ENCODE measurements at regions not wholly inside any gene's neighbourhood (a gene's known extent, or its start where the extent isn't known, plus 50 kb on each side); places are given as distances from the start of the nearest gene placed in this dataset.

DNA sequence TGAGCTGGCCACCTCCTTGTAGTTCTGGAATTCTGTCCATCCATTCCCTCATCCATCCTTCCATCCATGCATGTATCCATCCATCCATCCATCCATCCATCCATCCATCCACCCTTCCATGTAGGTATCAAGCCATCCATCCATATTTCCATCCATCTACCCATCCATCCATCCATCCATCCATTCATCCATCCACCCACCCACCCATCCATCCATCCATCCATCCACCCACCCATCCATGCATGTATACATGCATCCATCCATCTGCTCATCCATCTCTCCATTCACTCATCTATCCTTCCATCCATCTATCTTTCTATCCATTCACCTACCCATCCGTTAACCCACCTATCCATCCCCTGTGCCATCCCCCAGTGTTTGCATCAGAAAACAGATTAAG, 153.6 kb upstream of the STX18 start:
- ATAC-seq = no peak
- no peak for DNase-seq (ENCODE audit: low spot score)

DNA sequence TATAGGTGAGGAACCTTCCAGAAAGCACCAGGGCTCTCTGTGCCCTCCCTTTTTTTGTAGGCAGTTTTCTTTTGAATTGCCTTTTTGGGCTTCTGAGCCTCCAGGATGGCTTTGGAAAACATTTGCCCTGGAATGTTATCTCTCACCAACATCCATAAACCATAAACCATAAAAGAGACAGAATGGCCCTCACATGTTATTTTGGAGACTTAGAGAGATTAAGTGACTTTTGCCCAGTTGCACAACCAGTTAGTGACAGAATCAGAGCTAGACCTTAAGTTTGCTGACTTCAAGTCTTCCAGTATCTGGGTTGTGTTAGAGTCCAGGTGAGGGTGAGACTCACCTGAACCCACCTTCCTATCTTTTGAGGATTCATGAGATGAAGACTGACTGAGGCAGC, 153.0 kb upstream of the STX18 start:
- ATAC-seq = no peak
- no peak for DNase-seq (ENCODE audit: low spot score)

DNA sequence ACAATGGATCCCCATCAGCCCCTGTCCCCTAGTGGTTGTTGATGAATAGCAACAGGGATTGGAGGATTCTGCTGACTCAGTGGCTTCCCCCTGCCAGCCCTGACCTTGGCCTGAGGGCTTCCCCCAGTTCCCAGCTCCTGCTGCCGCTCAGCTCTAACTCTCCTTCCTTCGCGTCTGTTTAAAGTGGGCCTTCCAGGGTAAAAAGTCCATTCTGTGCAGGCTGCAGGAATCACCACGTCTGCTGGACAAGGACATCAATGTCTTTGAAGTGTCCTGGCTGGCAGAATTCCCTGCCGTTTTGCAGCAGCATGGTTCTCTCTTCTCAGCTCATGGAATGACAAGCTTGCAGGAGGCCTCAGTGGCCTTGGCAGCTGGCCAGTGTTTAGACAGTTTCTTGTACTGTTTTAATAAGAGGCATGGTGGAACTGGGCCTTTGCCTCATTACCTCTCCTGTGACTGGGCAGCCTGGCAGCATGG, 152.5 kb upstream of the STX18 start:
- ATAC-seq (peak; percentile 23), DNase-seq (ENCODE audit: low spot score) (no peak)

- ATAC-seq (no peak), DNase-seq (ENCODE audit: low spot score) (no peak)
Observed at GRCh38 chr4:4693755-4694295, 152.0 kb upstream of the STX18 start.

DNA sequence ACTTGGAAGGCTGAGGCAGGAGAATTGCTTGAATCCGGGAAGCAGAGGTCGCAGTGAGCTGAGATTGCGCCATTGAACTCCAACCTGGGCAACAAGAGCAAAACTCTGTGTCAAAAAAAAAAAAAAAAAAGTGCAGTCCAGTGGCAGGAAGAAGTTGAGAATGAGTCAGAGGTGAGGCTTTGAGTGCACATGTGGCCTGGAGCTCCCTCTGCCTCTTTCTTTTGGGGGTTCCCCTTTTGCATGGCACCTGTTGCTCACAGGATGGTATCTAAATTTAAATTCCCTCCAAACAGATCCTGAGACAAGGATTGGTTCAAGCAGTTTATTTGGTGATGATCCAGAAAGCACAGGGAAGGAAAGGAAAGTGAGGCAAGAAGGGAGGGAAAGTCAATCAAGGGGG, 151.4 kb upstream of the STX18 start:
- peak; percentile 30 for ATAC-seq

DNA sequence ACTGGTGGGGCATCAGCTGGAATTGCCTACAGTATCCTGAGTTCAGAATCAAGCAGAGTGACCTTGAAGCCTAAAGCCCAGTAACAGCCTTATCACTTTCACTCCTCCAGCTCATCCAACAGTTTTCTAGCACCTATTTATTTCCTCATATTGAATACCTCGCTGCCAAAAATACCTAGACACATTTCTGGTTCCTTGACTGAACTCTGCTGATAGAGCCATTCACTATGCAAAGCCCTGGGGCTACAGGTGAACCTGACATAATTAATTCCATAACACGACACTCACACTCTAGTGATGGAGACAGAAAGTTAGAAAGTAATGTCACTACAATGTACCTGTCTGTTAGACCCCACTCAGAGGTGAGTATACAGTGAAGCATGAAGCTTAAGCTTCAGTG, 149.0 kb upstream of the STX18 start:
- ATAC-seq = no peak

More for the DNA sequence above, 151.4 kb upstream of the STX18 start:
- DNase-seq (ENCODE audit: low spot score) = no peak

DNA sequence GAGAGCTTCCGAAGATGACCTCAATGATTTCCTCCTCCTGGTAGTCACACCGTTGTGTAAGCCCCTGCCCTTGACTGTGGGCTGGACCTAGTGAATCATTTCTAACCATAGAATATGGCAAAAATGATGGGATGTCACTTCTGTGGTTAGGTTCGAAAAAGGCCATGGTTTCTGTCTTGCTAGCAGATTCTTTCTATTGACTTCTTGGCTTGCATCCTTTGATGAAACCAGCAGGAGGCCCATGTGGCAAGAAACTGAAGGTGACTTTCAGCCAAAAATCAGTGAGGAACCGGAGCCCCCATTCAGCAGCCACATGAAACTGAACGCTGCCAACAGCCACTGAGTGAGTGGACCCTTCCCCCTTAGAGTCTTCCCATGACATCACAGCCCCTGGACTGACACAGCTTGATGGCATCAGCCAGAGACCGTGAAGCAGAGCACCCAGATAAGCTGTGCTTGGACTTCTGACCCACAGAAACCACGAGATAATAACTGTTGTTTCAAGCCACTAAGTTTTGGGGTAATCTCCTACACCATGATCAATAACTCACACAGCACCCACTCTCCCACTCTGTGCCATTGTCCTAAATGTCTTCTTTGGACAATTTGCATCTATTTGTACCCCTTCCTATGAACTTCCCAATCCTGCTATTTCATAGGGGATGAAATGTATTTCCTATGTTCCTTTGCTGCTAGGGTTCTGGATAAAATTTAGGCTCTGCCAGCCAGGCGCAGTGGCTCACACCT, 148.0 kb upstream of the STX18 start:
- no peak for DNase-seq (ENCODE audit: low spot score)

More for the DNA sequence above, 149.0 kb upstream of the STX18 start:
- no peak for DNase-seq (ENCODE audit: low spot score)

DNA sequence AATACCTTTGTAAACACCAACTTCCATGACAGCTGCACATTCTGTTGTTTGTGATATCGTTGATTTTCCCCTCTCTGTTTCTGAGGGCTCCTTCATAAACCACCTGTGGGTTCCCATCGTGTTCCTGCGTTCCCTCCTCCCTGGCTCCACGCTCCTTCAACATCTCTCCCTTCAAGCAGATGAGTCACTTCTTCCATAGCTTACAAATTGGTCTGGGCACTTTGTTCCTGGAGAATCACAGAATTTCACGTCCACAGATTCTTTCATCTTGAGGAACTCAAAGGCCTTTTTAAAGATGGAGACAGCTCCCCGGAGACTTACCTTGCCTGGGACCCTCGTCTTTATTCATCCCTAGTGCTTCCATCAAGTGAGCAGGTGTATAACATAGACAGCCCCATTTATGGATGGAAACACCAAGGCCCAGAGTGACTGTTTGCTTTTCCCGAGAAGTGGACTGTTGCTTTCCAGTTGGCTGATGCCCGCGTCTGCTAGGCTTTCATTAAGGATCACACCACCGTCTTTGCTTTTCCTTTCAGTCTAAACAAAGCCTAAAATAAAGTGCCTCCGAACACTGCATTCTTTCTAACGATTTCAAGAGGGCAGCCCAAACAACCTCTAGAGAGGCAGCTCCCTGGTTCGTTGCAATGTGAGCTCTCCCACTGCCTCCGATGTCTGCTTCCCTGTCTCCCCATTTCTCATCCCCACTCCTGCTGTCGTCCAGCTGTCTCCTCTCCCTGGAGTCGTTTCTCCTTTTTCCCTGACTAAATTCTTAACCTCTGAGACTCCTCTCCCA, 146.3 kb upstream of the STX18 start:
- ATAC-seq (no peak), DNase-seq (ENCODE audit: low spot score) (no peak)

More for the DNA sequence above, 148.0 kb upstream of the STX18 start:
- ATAC-seq = no peak

- DNase-seq (ENCODE audit: low spot score) (no peak), ATAC-seq (no peak)
Observed at GRCh38 chr4:4687100-4687499, 145.3 kb upstream of the STX18 start.

- ATAC-seq (no peak), DNase-seq (ENCODE audit: low spot score) (no peak)
Observed at GRCh38 chr4:4685810-4686795, 144.3 kb upstream of the STX18 start.

- ATAC-seq (peak; percentile 78), DNase-seq (ENCODE audit: low spot score) (no peak)
Observed at GRCh38 chr4:4681653-4682052, 139.8 kb upstream of the STX18 start.

GRCh38 chr4:4680758-4681157, 138.9 kb upstream of the STX18 start:
- DNase-seq (ENCODE audit: low spot score) (no peak), ATAC-seq (peak; percentile 33)

DNA sequence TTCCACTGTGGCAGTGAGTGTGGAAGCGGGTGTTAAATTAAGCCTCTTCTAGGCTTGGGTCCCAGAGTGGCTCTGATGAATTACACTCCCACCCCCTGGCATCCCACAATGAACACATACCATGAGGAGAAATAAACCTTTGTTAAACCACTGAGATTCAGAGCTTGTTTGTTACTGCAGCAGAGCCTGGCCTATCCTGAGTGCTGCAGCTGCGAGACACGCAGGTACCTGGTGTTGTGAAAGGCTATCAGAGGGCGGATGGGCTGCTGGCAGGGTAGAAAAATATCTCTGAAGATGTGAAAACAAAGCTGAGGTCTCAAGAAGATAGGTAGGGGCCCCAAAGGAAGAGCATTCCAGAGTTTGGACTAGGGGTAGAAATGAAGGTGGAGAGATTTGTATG, 138.4 kb upstream of the STX18 start:
- DNase-seq (ENCODE audit: low spot score) = no peak
- ATAC-seq = no peak

DNA sequence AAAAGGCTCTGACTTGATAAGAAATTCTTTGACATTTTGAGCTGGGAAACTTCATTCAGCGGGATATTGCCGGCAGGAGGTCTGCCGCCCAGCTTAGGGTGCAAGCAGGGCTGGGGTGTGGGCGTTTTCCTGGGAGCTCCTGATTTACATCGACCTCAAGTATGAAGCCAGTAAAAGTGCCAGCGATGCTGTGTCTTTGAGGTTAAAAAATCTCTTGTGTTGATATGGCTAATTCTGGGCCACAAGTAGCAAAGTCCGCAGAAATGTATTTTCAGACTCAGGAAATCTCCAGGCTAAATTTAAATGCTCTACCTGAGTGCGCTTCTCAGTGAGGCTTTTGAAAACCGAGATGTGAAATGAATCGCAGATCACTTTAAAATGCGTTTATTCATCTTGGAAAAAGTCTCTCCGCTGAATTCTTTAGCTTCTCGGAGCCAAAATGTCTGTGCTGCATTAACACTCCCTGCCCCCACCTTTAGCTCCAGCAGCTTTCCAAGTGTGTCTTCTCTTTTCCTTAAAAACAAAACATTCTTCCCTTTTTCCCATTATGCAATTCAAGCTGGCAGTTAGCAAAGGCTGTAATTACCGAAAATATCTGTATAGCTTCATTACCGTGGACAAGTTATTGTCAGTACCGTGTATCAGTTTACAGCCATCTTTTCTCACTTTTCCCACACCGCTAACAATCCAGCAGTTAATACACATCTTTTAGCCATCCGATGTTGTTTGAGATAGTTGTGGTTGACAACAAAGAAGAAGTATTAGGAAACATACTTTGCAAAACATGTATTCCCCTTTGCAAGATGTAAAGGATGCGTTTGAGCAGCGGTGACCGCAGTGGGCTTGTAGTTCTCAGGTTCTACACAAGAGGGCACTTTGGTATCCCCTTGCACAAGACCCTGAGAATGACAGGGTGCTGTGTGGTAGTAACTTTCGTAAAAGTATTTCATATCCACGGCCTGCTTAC, 136.0 kb upstream of the STX18 start:
- DNase-seq (ENCODE audit: low spot score) = no peak

DNA sequence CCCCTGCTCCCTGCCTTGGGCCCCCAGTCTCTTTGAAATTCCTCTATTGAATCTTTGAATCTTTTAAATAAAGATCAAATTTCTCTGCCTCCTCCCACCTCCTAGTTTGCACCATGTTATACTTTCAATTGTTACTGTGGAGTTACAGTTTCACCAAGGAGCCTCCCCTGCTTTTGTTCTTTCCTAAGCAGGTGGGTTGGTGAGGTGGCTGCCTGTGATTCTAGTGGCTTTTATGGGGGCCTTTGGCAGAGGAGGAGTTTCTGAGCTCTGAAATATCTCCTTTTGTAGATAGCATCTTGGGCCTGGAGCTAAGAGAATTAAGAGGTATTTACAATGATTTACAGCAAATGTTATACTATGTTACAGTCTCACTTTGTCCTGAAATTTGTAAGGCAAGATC, 133.8 kb upstream of the STX18 start:
- ATAC-seq = no peak
- no peak for DNase-seq (ENCODE audit: low spot score)

More for the DNA sequence above, 136.0 kb upstream of the STX18 start:
- peak; percentile 34 for ATAC-seq

DNA sequence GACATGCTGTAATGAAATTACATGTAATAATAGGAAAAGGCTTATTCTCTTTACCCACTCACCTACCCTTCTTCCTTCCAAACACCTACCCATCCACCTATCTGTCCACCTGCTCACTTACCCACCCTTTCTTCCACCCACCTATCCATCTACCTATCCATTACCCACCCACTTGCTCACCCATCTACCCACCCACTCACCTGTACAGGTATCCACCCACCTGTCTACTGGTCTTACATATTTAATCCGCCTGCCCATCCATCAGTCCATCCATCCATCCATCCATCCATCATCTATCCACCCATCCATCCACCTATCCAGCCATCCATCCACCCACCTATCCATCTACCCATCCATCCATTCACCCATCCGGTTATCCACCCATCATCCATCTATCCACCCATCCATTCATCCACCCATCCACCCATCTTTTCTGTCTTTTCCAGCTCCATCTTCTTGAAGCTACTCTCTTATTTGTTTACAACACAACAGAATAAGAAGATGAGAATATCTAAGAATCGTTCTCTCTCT, 133.3 kb upstream of the STX18 start:
- ATAC-seq (no peak), DNase-seq (ENCODE audit: low spot score) (no peak)

DNA sequence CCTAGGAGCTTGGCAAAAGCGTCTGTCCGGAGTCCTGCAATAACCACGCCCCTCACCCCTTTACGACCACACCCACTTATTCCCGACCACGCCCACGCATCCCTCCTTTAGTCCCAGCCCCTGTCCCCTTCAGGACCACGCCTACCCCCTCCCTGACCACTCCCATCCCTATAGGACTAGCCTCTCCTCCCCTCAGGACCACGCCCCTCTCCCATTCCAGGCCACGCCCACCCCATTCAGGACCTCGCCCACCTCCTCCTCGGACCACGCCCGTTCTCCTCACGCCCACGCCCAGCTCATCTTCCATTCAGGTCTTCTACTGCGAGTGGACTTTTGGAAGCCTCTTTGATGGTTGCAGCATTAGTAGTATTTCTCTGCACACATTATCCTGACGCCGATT, 131.2 kb upstream of the STX18 start:
- DNase-seq (ENCODE audit: low spot score) (peak; percentile 44), ATAC-seq (no peak)

DNA sequence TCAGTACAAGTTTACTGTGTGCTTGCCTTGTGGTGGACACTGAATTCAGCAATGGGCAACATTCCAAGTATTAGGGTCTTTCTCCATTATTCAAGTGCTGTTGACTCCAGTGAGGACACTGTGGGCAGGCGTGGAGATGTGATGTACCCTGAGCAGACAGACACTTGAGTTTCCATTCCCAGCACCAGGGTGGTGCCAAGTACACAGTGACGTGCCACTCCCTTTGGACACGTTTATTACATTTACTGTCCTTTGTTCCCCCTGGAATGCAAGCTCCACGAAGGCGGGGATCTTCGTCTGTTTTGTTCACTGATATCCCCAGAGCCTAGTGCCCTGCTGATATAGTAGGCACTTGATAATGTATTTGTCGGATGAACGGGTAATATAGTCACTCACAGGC, 130.6 kb upstream of the STX18 start:
- no peak for DNase-seq (ENCODE audit: low spot score)
- no peak for ATAC-seq

DNA sequence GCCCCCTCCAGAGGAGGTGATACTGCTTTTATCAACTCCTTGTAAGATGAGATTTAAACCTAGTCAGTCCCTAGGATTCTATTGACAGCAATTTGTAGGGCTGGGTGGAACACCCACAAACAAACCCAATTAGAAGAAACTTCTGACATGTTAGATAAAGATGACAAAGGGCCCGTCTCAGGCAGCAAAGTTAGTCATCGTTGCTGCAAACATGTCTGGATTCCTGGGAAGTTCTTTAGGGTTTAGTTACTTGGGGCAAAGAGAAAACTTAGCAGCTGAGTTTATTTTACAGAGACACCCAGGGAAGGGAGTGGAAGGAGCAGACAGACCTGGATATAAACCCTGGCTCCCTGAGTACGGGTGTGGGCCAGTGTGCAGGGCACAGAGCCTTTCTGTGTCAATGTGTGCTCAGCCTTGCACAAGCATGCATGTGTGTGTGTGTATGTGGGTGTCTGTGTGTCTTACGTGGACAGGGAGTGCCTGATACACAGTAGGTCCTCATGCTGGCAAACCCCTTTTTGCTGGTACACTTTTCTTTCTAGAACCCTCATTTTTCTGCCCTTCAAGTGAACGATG, 130.0 kb upstream of the STX18 start:
- no peak for ATAC-seq
- DNase-seq (ENCODE audit: low spot score) = no peak
